GM21717 (cell line): ENCODE measurements at regions not wholly inside any gene's neighbourhood (a gene's known extent, or its start where the extent isn't known, plus 50 kb on each side); places are given as distances from the start of the nearest gene placed in this dataset.
"Not testable (repeated sequence)": the region's sequence is repeated elsewhere in the genome, so short reads cannot be mapped to it uniquely, and the experiment has no call there.

Experiments used
- ATAC-seq: cut with Tn5 transposase; IDR thresholded peaks from one replicate; pipeline ENCODE4 v1.9.1; 2021; ENCODE audit warnings: mild to moderate bottlenecking, moderate library complexity; ENCODE audit not compliant: unreplicated experiment

GRCh38 chr22:46026899-46027210 is 49.9 kb upstream of the WNT7B start:
- ATAC-seq = no peak

GRCh38 chr22:46027211-46028105 is 50.5 kb upstream of the WNT7B start:
- no peak for ATAC-seq

GRCh38 chr22:46028106-46028991 is 51.4 kb upstream of the WNT7B start:
- no peak for ATAC-seq

- ATAC-seq = no peak
Observed at GRCh38 chr22:46029036-46029435, 52.1 kb upstream of the WNT7B start.

- ATAC-seq = no peak
Observed at GRCh38 chr22:46029574-46030200, 52.7 kb upstream of the WNT7B start.

- ATAC-seq = no peak
Observed at GRCh38 chr22:46030231-46030880, 53.4 kb upstream of the WNT7B start.

- no peak for ATAC-seq
Observed at GRCh38 chr22:46031066-46031465, 54.1 kb upstream of the WNT7B start.

- ATAC-seq = no peak
Observed at GRCh38 chr22:46031557-46031956, 54.6 kb upstream of the WNT7B start.

- no peak for ATAC-seq
Observed at GRCh38 chr22:46031965-46032851, 55.2 kb upstream of the WNT7B start.

GRCh38 chr22:46033256-46034200 is 56.6 kb upstream of the WNT7B start:
- no peak for ATAC-seq

- ATAC-seq = not testable (repeated sequence)
Observed at GRCh38 chr22:46034480-46034879, 57.5 kb upstream of the WNT7B start.

- no peak for ATAC-seq
Observed at GRCh38 chr22:46035380-46035741, 58.4 kb upstream of the WNT7B start.

- ATAC-seq = peak; percentile 77
Observed at GRCh38 chr22:46035742-46036557, 59.0 kb upstream of the WNT7B start.

GRCh38 chr22:46036558-46037408 is 59.8 kb upstream of the WNT7B start:
- peak; percentile 2 for ATAC-seq

- ATAC-seq = no peak
Observed at GRCh38 chr22:46038174-46038487, 61.2 kb upstream of the WNT7B start.

GRCh38 chr22:46038516-46039430 is 61.8 kb upstream of the WNT7B start:
- ATAC-seq = no peak
